ENCODE measurements at regions not wholly inside any gene's neighbourhood (a gene's known extent, or its start where the extent isn't known, plus 50 kb on each side); places are given as distances from the start of the nearest gene placed in this dataset.

DNA sequence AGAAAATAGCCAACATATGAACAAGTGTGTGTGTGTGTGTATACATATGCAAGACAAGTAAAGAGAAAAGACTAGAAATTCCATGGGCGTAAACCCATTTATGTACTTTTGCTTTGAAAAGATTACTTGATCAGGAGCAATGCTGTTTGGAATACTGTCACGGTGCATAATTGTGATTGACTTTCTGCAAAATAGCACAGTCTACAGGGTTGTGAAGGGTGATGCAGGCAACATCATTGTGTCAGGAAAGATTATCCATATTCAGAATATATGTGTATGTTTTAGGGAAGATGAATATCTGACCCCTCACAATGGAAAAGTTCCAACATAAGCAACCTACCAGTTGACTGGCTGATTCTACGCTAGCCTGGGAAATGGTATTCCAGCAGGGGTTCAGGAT lies 307.7 kb downstream of the JRKL start:
- H3K9me3 ChIP-seq, result no peaks in the 10 kb centered on the region
- whole genome bisulfite sequencing, 2 donors, result 90 to 94% methylated on average over 3 of the region's 3 CpGs
- DNase-seq, result no peak
- H3K27ac ChIP-seq, result no peak overlapping the region
- intact Hi-C loops (cut with DNase I), result no loop called here
- H3K4me1 ChIP-seq, result no peaks in the 10 kb centered on the region
- no peak for TF ChIP-seq EP300 (IDR thresholded peaks at IDR 0.05)
- TF ChIP-seq, protein P1, sequence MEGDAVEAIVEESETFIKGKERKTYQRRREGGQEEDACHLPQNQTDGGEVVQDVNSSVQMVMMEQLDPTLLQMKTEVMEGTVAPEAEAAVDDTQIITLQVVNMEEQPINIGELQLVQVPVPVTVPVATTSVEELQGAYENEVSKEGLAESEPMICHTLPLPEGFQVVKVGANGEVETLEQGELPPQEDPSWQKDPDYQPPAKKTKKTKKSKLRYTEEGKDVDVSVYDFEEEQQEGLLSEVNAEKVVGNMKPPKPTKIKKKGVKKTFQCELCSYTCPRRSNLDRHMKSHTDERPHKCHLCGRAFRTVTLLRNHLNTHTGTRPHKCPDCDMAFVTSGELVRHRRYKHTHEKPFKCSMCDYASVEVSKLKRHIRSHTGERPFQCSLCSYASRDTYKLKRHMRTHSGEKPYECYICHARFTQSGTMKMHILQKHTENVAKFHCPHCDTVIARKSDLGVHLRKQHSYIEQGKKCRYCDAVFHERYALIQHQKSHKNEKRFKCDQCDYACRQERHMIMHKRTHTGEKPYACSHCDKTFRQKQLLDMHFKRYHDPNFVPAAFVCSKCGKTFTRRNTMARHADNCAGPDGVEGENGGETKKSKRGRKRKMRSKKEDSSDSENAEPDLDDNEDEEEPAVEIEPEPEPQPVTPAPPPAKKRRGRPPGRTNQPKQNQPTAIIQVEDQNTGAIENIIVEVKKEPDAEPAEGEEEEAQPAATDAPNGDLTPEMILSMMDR (IDR thresholded peaks at IDR 0.05), result no peak
- TF ChIP-seq POLR2A (IDR thresholded peaks at IDR 0.05), result no peak
- no peak for TF ChIP-seq POLR2AphosphoS5 (IDR thresholded peaks at IDR 0.05)
- H3K4me3 ChIP-seq, result no peak overlapping the region
- H3K36me3 ChIP-seq, result no peaks in the 10 kb centered on the region
- H3K27me3 ChIP-seq, result no peaks in the 10 kb centered on the region

- Histone ChIP-seq H3K9me3 (no peaks in the 10 kb centered on the region), H3K27ac (no peak overlapping the region), H3K4me3 (no peak overlapping the region), H3K4me1 (no peaks in the 10 kb centered on the region), H3K27me3 (no peaks in the 10 kb centered on the region), H3K36me3 (no peaks in the 10 kb centered on the region)
- intact Hi-C loops (cut with DNase I), result no loop called here
- DNase-seq, result no peak
- no peak for TF ChIP-seq EP300 (IDR thresholded peaks at IDR 0.05)
- TF ChIP-seq, protein P1 (IDR thresholded peaks at IDR 0.05), result no peak
- TF ChIP-seq POLR2A (IDR thresholded peaks at IDR 0.05), result no peak
- no peak for TF ChIP-seq POLR2AphosphoS5 (IDR thresholded peaks at IDR 0.05)
- WGBS, 2 donors, result 60 to 74% methylated on average over 3 of the region's 3 CpGs
Measured at GRCh38 chr11:96704847-96705246, 315.0 kb downstream of the JRKL start.

- WGBS, 2 donors, result 49 to 68% methylated on average over 3 of the region's 3 CpGs
- no peaks in the 10 kb centered on the region for H3K36me3 ChIP-seq
- TF ChIP-seq EP300 (IDR thresholded peaks at IDR 0.05) (no peak), POLR2AphosphoS5 (IDR thresholded peaks at IDR 0.05) (no peak), POLR2A (IDR thresholded peaks at IDR 0.05) (no peak)
- TF ChIP-seq, protein P1 (IDR thresholded peaks at IDR 0.05), result no peak
- no peak overlapping the region for H3K27ac ChIP-seq
- intact Hi-C loops (cut with DNase I), result no loop called here
- no peak for DNase-seq
- H3K27me3 ChIP-seq, result no peaks in the 10 kb centered on the region
- H3K4me3 ChIP-seq, result no peak overlapping the region
- H3K4me1 ChIP-seq, result no peaks in the 10 kb centered on the region
- H3K9me3 ChIP-seq, result no peaks in the 10 kb centered on the region
Measured at GRCh38 chr11:96706761-96707160, 316.9 kb downstream of the JRKL start.

GRCh38 chr11:96707273-96707672 lies 317.5 kb downstream of the JRKL start:
- Histone ChIP-seq H3K27ac (no peak overlapping the region), H3K36me3 (no peaks in the 10 kb centered on the region), H3K9me3 (no peaks in the 10 kb centered on the region), H3K27me3 (no peaks in the 10 kb centered on the region), H3K4me1 (no peaks in the 10 kb centered on the region), H3K4me3 (no peak overlapping the region)
- TF ChIP-seq POLR2A (IDR thresholded peaks at IDR 0.05), result no peak
- intact Hi-C loops (cut with DNase I), result no loop called here
- no peak for DNase-seq

DNA sequence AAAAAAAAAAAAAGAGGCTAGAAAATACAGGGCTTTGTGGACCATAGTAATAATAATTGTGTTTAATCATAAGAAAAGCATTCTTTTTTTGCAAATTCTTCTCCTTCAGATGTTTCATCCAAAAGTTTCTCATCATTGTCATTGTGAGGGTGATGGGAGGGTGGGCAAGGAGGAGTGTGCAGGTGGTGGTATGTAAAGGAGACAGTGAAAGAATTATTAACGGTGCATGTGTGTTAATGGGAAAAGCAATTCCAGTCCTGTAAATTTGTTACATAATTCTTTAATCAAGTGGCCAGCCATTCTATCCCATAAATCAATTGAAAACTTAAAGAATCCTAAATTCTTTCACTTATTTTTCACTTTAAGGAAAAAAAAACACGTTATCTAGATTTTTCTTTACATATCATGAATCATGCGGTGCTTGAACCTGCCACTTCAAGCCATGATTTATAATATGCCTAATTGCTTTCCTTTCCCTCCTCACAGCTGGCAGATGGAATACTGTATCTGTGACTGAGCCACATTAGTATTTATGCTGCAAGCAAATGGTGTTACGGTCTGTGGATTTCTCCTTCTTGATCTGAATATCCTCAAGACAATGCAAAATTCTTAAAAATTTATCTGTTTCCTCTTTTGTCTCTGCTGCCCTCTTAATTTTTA lies 318.5 kb downstream of the JRKL start:
- TF ChIP-seq EP300 (IDR thresholded peaks at IDR 0.05), result no peak
- TF ChIP-seq, protein P1 (IDR thresholded peaks at IDR 0.05), result no peak
- TF ChIP-seq POLR2AphosphoS5 (IDR thresholded peaks at IDR 0.05), result no peak
- no peak for TF ChIP-seq POLR2A (IDR thresholded peaks at IDR 0.05)
- Histone ChIP-seq H3K27me3 (no peaks in the 10 kb centered on the region), H3K27ac (no peak overlapping the region), H3K4me3 (no peak overlapping the region), H3K4me1 (no peaks in the 10 kb centered on the region), H3K9me3 (no peaks in the 10 kb centered on the region), H3K36me3 (no peaks in the 10 kb centered on the region)
- DNase-seq, result no peak
- 27 to 39% methylated on average over 4 of the region's 4 CpGs for WGBS, 2 donors
- intact Hi-C loops (cut with DNase I), result no loop called here

Measured in sigmoid colon (tissue), 6 donors.